Smooth muscle cell (in vitro differentiated cells): ENCODE measurements at regions not wholly inside any gene's neighbourhood (a gene's known extent, or its start where the extent isn't known, plus 50 kb on each side); places are given as distances from the start of the nearest gene placed in this dataset.
A peak's percentile ranks its signal among the peaks of the same experiment; 100 is the strongest.

Experiments used
- DNase-seq: peaks from one replicate; lab custom pipeline; 2025; ENCODE audit not compliant: unreplicated experiment; lab: John Stamatoyannopoulos, UW
- H2AFZ ChIP-seq: fragments of 200-600 bp; sonication (generic); 2 replicates; pipeline ENCODE4 v1.6.0; 2016; ENCODE audit warnings: antibody characterized with exemption, low read depth, mild to moderate bottlenecking
- H3F3A ChIP-seq: fragments of 200-600 bp; sonication (generic); 2 replicates; pipeline ENCODE4 v1.6.0; 2017; ENCODE audit warnings: antibody characterized with exemption, low read depth
- H3K27ac ChIP-seq: fragments of 200-600 bp; sonication (generic); 2 replicates; pipeline ENCODE4 v1.5.1; 2016; ENCODE audit warnings: low read depth, mild to moderate bottlenecking
- H3K27me3 ChIP-seq: fragments of 200-600 bp; sonication (generic); 2 replicates; pipeline ENCODE4 v1.6.1; 2016; ENCODE audit warnings: low read depth, mild to moderate bottlenecking
- H3K36me3 ChIP-seq: fragments of 200-600 bp; sonication (generic); 2 replicates; pipeline ENCODE4 v1.5.1; 2016; ENCODE audit warnings: low read depth
- H3K4me1 ChIP-seq: fragments of 200-600 bp; sonication (generic); 2 replicates; pipeline ENCODE4 v1.5.1; 2016; ENCODE audit warnings: low read depth
- H3K4me2 ChIP-seq: fragments of 200-600 bp; sonication (generic); 2 replicates; pipeline ENCODE4 v1.6.0; 2016; ENCODE audit warnings: mild to moderate bottlenecking
- H3K4me3 ChIP-seq: fragments of 200-600 bp; sonication (generic); 2 replicates; pipeline ENCODE4 v1.5.1; 2016; ENCODE audit warnings: mild to moderate bottlenecking
- H3K79me2 ChIP-seq: fragments of 200-600 bp; sonication (generic); 2 replicates; pipeline ENCODE4 v1.6.0; 2016; ENCODE audit warnings: low read depth, mild to moderate bottlenecking
- H3K9ac ChIP-seq: fragments of 200-600 bp; sonication (generic); 2 replicates; pipeline ENCODE4 v1.6.0; 2016; ENCODE audit warnings: low read depth
- H3K9me3 ChIP-seq: fragments of 200-600 bp; sonication (generic); replicated peaks from 2 replicates; pipeline ENCODE4 v1.5.1; 2016; ENCODE audit warnings: low read depth
- H4K20me1 ChIP-seq: fragments of 200-600 bp; sonication (generic); 2 replicates; pipeline ENCODE4 v1.6.0; 2016; ENCODE audit warnings: low read depth
- WGBS: methylation state at CpG from one replicate; pipeline ENCODE4 v1.1.7; 2016; ENCODE audit warnings: low lambda C conversion rate; 5-methylcytosine and 5-hydroxymethylcytosine counted together
- TF ChIP-seq, protein P1 (sequence below): fragments of 200-600 bp; sonication (generic); IDR thresholded peaks from 2 replicates; pipeline ENCODE4 v1.5.1; 2017; ENCODE audit warnings: borderline replicate concordance, mild to moderate bottlenecking, antibody characterized with exemption; ENCODE audit not compliant: insufficient read depth, poor library complexity, severe bottlenecking

DNA sequence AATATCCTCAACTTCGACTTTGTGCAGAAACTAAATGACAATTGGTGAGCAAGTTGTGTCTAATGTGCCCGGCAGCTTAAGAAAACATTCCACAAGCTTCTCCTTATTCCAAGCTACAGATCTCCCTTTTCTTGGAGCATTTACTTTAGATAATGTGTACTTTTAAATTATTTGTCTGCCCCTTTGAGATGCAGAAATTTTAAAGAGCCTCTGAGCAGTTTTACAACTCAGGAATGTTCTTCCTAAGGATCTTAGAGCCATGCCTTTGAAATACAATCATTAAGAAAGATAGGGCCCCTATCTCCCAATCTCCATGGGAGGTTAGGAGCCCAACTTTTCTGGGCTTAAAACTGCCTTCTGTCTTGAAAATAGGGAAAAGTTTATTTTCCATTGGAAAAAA, 723.7 kb upstream of the COX7C start:
- no peaks in the 10 kb centered on the region for H3K36me3 ChIP-seq
- WGBS = 4% methylated on average over 2 of the region's 2 CpGs

DNA sequence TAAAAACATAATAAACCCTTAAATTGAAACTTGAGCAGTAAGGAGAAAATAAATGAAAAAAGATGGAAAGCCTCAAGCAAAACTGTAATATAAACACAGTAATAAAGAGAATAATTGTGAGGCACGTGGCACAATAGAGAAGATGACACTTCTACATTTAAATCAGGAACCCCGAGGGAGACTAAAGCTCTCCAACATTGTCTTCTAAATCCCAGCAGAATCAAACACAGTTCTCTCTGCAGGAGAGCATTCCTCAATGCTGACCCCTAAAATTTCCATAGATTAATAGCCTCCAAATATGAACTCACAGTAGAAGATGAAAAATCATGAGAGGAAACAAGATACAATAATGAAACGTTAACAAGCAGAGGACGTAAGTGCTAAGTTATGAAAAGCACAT, 721.2 kb upstream of the COX7C start:
- TF ChIP-seq, protein P1, sequence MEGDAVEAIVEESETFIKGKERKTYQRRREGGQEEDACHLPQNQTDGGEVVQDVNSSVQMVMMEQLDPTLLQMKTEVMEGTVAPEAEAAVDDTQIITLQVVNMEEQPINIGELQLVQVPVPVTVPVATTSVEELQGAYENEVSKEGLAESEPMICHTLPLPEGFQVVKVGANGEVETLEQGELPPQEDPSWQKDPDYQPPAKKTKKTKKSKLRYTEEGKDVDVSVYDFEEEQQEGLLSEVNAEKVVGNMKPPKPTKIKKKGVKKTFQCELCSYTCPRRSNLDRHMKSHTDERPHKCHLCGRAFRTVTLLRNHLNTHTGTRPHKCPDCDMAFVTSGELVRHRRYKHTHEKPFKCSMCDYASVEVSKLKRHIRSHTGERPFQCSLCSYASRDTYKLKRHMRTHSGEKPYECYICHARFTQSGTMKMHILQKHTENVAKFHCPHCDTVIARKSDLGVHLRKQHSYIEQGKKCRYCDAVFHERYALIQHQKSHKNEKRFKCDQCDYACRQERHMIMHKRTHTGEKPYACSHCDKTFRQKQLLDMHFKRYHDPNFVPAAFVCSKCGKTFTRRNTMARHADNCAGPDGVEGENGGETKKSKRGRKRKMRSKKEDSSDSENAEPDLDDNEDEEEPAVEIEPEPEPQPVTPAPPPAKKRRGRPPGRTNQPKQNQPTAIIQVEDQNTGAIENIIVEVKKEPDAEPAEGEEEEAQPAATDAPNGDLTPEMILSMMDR = no peak
- 57% methylated on average over 4 of the region's 4 CpGs for WGBS
- H3K4me1 ChIP-seq = peaks cover 10% of the 10 kb centered on the region
- H3K27ac ChIP-seq = no peak overlapping the region
- no peak for DNase-seq
- no peaks in the 10 kb centered on the region for H4K20me1 ChIP-seq
- H3K9me3 ChIP-seq = no peaks in the 10 kb centered on the region
- H3K4me2 ChIP-seq = no peak overlapping the region
- H3K79me2 ChIP-seq = no peaks in the 10 kb centered on the region
- no peak overlapping the region for H3K9ac ChIP-seq
- no peaks in the 10 kb centered on the region for H3K36me3 ChIP-seq
- no peak overlapping the region for H2AFZ ChIP-seq
- no peaks in the 10 kb centered on the region for H3F3A ChIP-seq
- H3K4me3 ChIP-seq = no peak overlapping the region
- no peaks in the 10 kb centered on the region for H3K27me3 ChIP-seq

More for the DNA sequence above, 723.7 kb upstream of the COX7C start:
- no peaks in the 10 kb centered on the region for H3K27me3 ChIP-seq
- peak overlapping the region; percentile 24 for H2AFZ ChIP-seq
- H3K4me2 ChIP-seq = no peak overlapping the region
- no peaks in the 10 kb centered on the region for H3K9me3 ChIP-seq
- no peaks in the 10 kb centered on the region for H3F3A ChIP-seq
- DNase-seq = no peak
- H4K20me1 ChIP-seq = no peaks in the 10 kb centered on the region
- no peaks in the 10 kb centered on the region for H3K79me2 ChIP-seq
- no peak overlapping the region for H3K9ac ChIP-seq
- H3K4me3 ChIP-seq = no peak overlapping the region
- TF ChIP-seq, protein P1 = no peak
- no peak overlapping the region for H3K27ac ChIP-seq
- peaks cover 10% of the 10 kb centered on the region for H3K4me1 ChIP-seq

GRCh38 chr5:85906460-85906859, 711.3 kb upstream of the COX7C start:
- no peaks in the 10 kb centered on the region for H3K79me2 ChIP-seq
- H3K27me3 ChIP-seq = no peaks in the 10 kb centered on the region
- H4K20me1 ChIP-seq = no peaks in the 10 kb centered on the region
- H3K4me2 ChIP-seq = no peak overlapping the region
- no peaks in the 10 kb centered on the region for H3K9me3 ChIP-seq
- TF ChIP-seq, protein P1 = no peak
- H3F3A ChIP-seq = no peaks in the 10 kb centered on the region
- no peak overlapping the region for H3K9ac ChIP-seq
- no peak overlapping the region for H2AFZ ChIP-seq
- no peak overlapping the region for H3K27ac ChIP-seq
- 49% methylated on average over 2 of the region's 2 CpGs for WGBS
- H3K4me3 ChIP-seq = no peak overlapping the region
- H3K36me3 ChIP-seq = no peaks in the 10 kb centered on the region
- H3K4me1 ChIP-seq = no peaks in the 10 kb centered on the region
- no peak for DNase-seq

DNA sequence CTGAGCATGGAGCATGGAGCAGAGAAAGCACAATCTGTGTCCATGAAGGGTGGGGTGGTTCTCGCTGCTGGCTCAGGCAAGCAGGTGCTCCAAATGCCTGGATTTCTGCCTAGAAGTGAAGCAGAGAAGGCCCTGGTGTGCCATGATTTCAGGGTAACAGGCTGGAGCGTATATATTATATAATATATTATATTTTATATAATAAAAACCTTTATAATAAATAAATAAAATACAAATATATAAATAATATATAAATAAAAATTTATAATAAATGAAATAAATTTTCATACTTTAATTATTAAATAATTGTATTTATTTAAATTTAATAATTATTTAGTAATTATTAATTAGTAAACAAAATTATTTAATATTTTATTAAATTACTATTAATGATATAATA, 707.4 kb upstream of the COX7C start:
- Histone ChIP-seq H3K27me3 (no peaks in the 10 kb centered on the region), H3K9ac (no peak overlapping the region), H4K20me1 (no peaks in the 10 kb centered on the region), H3K4me2 (no peak overlapping the region), H3K4me1 (no peaks in the 10 kb centered on the region), H3K9me3 (no peaks in the 10 kb centered on the region), H3F3A (no peaks in the 10 kb centered on the region), H3K4me3 (no peak overlapping the region), H3K79me2 (no peaks in the 10 kb centered on the region), H2AFZ (no peak overlapping the region), H3K36me3 (no peaks in the 10 kb centered on the region), H3K27ac (no peak overlapping the region)
- TF ChIP-seq, protein P1 = no peak
- DNase-seq = no peak
- WGBS = 95% methylated on average over 2 of the region's 2 CpGs
